ENCODE measurements at regions not wholly inside any gene's neighbourhood (a gene's known extent, or its start where the extent isn't known, plus 50 kb on each side); places are given as distances from the start of the nearest gene placed in this dataset.

DNA sequence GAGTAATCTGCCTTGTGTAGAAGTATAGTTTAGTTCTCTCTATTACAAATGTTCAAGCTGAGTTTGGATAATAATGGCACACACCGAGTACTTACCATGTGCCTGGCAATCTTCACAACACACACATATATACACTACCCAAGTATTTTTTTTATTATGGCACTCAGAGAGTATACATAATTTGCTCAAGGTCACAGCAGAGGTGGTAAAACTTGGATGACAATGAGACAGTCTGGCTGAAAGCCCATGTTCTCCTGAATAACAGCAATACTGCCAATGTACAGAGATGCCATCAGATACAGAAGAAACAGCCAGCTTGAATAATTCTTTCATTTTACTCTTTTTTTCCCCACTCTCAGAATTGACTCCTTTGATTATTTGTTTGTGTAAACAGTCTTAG, 460.0 kb downstream of the CNTN6 start:
- in situ Hi-C loops (cut with HindIII; ENCODE audit: low pct_ligation_motif_present, low sequenced_read_pairs), result no loop called here
- H3K36me3 ChIP-seq (replicated peaks), result no peaks in the 10 kb centered on the region
- H3K4me3 ChIP-seq (ENCODE audit: low read depth, low read length), result no peak overlapping the region
- no peak overlapping the region for H3K27ac ChIP-seq
- TF ChIP-seq, protein P1, sequence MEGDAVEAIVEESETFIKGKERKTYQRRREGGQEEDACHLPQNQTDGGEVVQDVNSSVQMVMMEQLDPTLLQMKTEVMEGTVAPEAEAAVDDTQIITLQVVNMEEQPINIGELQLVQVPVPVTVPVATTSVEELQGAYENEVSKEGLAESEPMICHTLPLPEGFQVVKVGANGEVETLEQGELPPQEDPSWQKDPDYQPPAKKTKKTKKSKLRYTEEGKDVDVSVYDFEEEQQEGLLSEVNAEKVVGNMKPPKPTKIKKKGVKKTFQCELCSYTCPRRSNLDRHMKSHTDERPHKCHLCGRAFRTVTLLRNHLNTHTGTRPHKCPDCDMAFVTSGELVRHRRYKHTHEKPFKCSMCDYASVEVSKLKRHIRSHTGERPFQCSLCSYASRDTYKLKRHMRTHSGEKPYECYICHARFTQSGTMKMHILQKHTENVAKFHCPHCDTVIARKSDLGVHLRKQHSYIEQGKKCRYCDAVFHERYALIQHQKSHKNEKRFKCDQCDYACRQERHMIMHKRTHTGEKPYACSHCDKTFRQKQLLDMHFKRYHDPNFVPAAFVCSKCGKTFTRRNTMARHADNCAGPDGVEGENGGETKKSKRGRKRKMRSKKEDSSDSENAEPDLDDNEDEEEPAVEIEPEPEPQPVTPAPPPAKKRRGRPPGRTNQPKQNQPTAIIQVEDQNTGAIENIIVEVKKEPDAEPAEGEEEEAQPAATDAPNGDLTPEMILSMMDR (IDR thresholded peaks at IDR 0.05; ENCODE audit: low read depth, low read length, missing control alignments), result no peak
- no peaks in the 10 kb centered on the region for H3K27me3 ChIP-seq (replicated peaks)
- no peak for DNase-seq

DNA sequence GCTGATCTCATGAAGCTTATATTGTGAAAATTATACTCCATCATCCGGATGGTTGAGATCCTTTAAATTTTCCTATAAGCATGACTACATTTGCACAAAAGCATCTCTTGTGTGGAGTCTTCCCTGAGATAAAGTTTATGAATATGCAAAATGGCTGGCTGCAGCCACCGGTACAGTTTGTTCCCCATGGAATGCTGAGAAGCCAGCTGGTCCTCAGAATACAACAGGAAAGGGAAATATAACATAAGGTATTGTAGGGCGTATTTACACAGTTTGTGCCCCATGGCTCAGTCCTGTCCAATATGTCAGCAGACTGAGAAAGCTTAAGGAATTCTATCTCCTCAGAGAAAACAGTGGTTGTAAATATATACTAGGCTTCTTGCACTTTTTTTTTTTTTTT, 468.6 kb downstream of the CNTN6 start:
- TF ChIP-seq, protein P1 (IDR thresholded peaks at IDR 0.05; ENCODE audit: low read depth, low read length, missing control alignments), result no peak
- no peak overlapping the region for H3K27ac ChIP-seq
- no peaks in the 10 kb centered on the region for H3K36me3 ChIP-seq (replicated peaks)
- in situ Hi-C loops (cut with HindIII; ENCODE audit: low pct_ligation_motif_present, low sequenced_read_pairs), result no loop called here
- H3K27me3 ChIP-seq (replicated peaks), result no peaks in the 10 kb centered on the region
- no peak for DNase-seq
- no peak overlapping the region for H3K4me3 ChIP-seq (ENCODE audit: low read depth, low read length)

DNA sequence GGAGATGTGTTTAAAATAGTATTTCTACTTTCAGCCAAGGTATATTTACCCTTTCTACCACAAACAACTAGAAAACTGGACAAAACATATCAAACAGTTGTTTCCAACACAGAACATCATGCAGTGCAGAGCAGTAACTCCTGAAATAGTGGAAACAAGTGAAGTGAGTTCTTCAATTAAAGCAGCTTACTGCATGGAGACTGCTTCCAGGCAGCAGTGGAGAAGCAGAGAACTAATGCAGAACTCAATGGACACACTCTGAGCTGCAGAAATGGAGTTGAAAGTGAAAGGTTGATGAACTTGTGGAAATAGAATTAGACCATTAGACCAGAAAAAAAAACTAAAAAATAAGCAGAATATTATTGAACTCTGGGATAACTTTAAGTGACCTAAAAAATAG, 478.9 kb downstream of the CNTN6 start:
- Histone ChIP-seq H3K36me3 (replicated peaks) (no peaks in the 10 kb centered on the region), H3K27ac (no peak overlapping the region), H3K27me3 (replicated peaks) (no peaks in the 10 kb centered on the region), H3K4me3 (ENCODE audit: low read depth, low read length) (no peak overlapping the region)
- TF ChIP-seq, protein P1 (IDR thresholded peaks at IDR 0.05; ENCODE audit: low read depth, low read length, missing control alignments), result no peak
- in situ Hi-C loops (cut with HindIII; ENCODE audit: low pct_ligation_motif_present, low sequenced_read_pairs), result no loop called here
- DNase-seq, result no peak

DNA sequence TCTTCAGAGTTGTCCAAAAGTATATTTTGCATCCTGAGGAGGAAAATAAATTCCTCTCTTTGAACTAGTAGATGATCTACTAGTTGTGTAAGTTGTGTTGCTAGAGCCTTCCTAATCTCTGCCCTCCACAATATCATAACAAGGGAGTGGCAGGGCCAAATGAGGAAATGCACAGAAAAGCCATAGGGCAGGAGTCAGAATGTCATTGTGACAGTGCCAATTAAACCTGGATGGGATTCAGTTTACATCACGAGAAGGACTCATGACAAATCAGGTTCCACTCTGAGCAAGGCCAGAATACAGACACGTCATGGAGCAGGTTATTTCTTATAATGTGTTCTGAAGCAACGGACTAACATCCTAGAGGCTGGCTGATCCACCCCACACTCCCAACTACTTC, 483.2 kb downstream of the CNTN6 start:
- in situ Hi-C loops (cut with HindIII; ENCODE audit: low pct_ligation_motif_present, low sequenced_read_pairs), result no loop called here
- Histone ChIP-seq H3K27me3 (replicated peaks) (no peaks in the 10 kb centered on the region), H3K4me3 (ENCODE audit: low read depth, low read length) (no peak overlapping the region), H3K27ac (no peak overlapping the region), H3K36me3 (replicated peaks) (no peaks in the 10 kb centered on the region)
- no peak for DNase-seq
- TF ChIP-seq, protein P1 (IDR thresholded peaks at IDR 0.05; ENCODE audit: low read depth, low read length, missing control alignments), result no peak

DNA sequence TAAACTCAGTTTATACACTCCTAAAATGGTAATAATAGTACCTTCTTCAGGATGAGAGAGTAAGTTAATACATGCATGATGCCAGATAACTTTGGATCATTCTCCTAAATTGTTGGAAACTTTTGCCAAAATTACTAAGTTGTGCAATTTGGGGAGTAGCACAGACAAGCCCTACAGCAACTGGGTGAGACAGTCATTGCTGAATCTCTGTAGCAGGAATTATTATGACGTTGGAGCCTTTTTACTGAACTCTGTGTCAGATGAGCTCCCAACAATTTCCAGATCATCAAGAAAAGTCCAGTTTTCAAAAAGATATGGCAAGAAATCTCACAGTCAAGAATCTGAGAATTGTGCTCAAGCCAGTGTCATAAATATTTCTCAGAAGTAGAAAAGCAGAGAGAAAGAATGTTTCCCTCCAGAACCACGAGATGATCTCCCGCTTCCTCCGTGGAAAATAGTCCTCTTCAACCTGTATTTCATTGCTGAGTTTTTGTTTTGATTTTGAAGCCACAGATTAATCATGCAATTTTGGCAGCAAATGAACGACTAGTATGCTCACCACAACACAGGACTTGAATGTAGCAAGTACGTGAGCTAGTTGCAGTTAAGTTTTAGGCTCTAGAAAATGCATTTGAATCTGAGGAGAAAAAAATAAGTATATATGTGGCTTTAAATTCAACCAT, 485.4 kb downstream of the CNTN6 start:
- Histone ChIP-seq H3K36me3 (replicated peaks) (no peaks in the 10 kb centered on the region), H3K27ac (no peak overlapping the region), H3K4me3 (ENCODE audit: low read depth, low read length) (no peak overlapping the region), H3K27me3 (replicated peaks) (no peaks in the 10 kb centered on the region)
- DNase-seq, result no peak
- in situ Hi-C loops (cut with HindIII; ENCODE audit: low pct_ligation_motif_present, low sequenced_read_pairs), result no loop called here
- TF ChIP-seq, protein P1 (IDR thresholded peaks at IDR 0.05; ENCODE audit: low read depth, low read length, missing control alignments), result no peak

DNA sequence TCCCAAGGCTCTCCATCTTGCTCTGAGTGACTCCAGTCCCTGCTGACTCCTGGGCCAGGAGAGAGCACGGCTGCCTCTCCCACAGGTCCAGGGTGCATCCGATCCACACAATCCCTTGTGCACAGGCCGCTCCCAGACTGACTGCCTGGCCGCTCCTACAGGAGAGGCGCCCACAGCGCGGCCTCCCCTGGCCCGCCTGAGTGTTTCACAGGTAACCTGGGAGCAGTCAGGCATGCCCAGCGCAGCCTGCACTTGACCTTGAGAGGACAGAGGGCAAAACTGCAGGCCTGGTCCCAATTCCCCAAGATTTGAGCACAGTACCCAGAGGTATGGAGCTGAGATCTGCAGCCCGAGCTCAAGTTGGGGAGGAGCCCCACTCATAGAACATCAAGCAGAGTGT, 490.2 kb downstream of the CNTN6 start:
- TF ChIP-seq, protein P1 (IDR thresholded peaks at IDR 0.05; ENCODE audit: low read depth, low read length, missing control alignments), result no peak
- in situ Hi-C loops (cut with HindIII; ENCODE audit: low pct_ligation_motif_present, low sequenced_read_pairs), result no loop called here
- H3K27ac ChIP-seq, result no peak overlapping the region
- no peak overlapping the region for H3K4me3 ChIP-seq (ENCODE audit: low read depth, low read length)
- no peaks in the 10 kb centered on the region for H3K27me3 ChIP-seq (replicated peaks)
- DNase-seq, result no peak
- no peaks in the 10 kb centered on the region for H3K36me3 ChIP-seq (replicated peaks)
